HG02884 (cell line): ENCODE measurements at regions not wholly inside any gene's neighbourhood (a gene's known extent, or its start where the extent isn't known, plus 50 kb on each side); places are given as distances from the start of the nearest gene placed in this dataset.

Source experiments
- ATAC-seq: cut with Tn5 transposase; IDR thresholded peaks from one replicate; pipeline ENCODE4 v1.9.1; 2021; ENCODE audit warnings: mild to moderate bottlenecking, moderate library complexity; ENCODE audit not compliant: unreplicated experiment

DNA sequence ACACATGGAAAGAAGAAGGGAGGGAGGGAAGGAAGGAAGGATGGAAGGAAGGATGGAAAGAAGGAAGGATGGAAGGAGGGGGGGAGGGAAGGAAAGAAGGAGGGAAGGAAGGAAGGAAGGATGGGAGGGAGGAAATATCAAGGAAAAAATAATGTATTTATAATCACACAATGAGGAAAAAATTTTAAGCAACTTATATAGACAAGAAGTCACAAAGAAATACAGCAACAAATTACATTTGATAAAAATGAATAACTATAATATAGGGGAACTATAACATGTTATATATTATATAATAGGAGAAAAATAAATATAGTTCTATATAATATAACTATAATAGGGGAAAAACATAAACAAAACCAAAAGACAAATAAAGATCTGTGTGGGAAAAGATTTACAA lies 441.8 kb downstream of the LRATD1 start:
- no peak for ATAC-seq

DNA sequence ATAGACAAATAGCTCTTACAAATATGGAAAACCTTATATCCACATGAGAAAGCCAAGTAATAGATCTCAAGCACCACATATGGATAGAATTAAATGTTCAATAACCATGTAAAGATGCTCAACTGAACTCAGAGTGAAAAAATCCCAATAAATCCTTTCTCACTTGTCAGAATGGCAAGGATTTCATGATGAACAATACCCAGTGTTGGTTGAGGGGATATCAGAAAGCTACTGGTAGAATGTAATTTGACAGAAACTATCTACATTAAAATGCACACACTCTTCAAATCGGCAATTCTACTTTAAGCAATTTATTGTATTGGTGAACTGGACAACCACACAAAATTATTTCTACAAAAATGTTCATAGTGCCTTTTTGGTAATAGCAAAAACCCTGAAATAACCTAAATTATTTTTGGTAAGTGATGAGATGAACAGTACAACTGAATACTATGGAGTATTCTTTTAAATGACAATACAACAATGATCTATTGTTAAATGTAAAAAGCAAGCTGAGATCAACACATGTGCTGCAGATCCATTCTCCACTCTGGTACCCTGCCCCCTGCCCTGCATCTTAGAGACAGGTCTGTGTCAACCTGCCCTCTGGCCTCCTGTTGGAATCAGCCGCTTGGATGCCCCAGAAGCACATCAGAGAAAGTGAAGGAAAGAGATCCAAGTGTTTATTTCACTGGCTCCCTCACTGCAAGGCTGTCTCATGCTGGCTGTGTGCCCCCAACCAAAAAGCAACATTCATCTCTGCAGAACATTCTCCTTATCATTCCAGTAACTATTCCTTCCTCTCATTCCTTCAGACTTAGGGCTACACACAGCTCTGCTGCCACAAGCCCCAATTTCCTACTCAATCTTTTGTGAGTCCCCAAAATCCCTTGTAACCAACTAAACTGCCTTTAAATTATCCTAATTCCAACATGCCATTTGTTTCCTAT lies 442.5 kb downstream of the LRATD1 start:
- no peak for ATAC-seq

GRCh38 chr2:15076668-15077067 lies 444.2 kb downstream of the LRATD1 start:
- no peak for ATAC-seq

GRCh38 chr2:15081356-15081755 lies 448.8 kb downstream of the LRATD1 start:
- no peak for ATAC-seq

GRCh38 chr2:15082105-15083058 lies 449.9 kb downstream of the LRATD1 start:
- no peak for ATAC-seq

DNA sequence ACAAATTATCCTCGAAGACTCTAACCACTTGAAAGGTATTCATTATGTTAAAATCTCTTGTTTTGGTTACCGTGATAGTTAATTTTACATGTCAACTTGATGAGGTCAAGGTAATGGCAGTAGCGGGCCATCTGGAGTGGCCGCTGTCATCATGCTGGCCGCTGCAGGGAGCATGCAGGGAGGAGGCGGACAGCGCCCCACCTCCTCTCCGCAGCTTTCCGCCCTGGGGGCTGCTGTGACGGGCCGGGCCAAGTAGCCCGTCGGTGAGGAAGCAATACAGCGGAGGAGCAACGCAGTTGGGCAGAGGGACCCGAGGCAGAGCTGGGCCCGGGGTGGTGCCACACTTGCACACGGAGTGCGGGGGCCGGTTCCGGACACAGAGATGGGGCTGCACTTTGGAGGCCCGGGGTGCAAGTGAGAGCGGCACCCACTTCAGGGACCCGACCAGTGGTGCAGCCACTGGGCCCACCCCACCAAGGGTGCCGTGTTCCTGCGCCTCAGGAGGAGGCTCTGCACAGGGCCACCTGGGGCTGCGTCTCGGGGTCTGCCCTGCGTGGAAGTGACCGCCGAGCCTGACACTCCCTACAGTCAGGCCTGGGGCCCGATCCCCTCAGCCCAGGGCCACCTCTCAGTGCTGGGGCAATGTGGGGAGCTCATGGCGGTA lies 452.4 kb downstream of the LRATD1 start:
- no peak for ATAC-seq

- ATAC-seq = no peak
Observed at GRCh38 chr2:15092181-15092580, 459.7 kb downstream of the LRATD1 start.

- ATAC-seq = no peak
Observed at GRCh38 chr2:15092691-15093090, 460.2 kb downstream of the LRATD1 start.

DNA sequence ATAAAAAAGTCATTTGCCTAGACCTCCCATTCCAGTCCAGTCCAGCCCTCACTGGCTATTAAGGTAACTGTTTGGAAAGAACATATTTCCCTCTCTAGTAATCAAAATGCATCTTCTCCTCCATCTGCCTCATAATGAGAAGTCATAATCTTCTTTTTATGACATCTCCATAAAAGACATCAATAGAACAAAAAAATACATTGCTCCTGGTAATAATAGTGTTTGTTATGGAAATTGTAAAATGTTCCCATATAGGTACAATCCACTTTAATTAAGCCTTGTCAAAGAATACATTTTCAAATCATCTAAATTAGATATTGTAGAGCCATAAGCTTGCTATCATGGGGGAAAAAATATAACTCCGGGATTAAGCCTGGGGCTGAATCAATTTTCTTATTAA lies 461.6 kb downstream of the LRATD1 start:
- ATAC-seq = no peak

- ATAC-seq = no peak
Observed at GRCh38 chr2:15096873-15097272, 464.3 kb downstream of the NBAS start.

- ATAC-seq = no peak
Observed at GRCh38 chr2:15107137-15107536, 454.0 kb downstream of the NBAS start.

DNA sequence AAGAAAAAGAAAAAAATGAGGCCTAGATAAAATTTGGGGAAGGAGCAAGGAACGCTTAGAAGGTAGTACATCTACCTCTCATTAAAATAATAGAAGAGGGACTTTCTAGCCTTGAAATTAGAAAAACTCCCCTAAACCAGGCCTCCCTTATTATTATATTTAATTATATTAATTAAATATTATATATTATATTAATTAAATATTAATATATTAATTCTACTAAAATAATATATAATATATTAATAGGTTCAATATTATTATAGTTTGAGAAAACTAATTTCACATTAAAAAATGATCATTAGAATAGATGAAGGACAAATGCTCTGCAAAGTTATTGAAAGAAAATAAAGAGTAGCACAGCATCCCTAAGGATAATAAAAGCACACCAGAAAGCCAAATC lies 449.4 kb downstream of the NBAS start:
- no peak for ATAC-seq

DNA sequence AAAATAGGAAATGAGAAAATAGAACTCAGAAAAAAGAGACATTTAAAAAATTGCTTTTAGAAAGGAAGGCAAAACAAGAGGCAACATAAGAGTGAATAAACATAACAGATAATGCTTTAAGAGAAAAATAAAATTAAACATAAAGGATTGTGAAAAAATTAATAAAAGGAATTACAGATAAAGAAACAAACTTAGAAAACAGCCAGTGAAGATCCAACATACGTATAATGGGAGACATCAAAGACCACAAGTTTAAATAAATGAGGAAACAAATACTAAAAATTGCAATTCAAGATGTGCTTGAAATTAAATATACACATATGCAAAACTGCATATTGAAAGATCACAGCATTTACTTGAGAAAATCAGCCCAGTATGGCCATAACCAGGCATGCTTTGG lies 448.9 kb downstream of the NBAS start:
- ATAC-seq = no peak

DNA sequence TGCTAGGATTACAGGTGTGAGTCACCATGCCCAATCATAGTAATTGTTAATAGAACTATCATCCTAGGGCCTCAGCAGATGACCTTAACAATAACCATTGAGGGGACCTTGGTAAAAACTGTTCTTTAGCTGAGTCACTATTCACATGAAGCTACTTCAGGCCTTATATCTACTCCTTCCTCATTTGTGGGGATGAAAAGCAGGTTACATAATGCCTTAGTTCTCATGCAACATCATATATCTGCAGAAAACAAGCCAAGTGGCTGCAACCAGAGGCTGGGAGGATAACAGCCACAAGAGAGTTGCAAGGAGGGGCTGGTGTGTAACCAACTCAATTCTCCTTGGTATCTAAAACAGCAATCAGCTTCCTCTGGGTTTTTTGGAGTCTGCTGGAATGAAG lies 445.4 kb downstream of the NBAS start:
- no peak for ATAC-seq

- no peak for ATAC-seq
Observed at GRCh38 chr2:15116830-15117229, 444.3 kb downstream of the NBAS start.
